Trophoblast cell (in vitro differentiated cells and primary cell): ENCODE measurements at regions not wholly inside any gene's neighbourhood (a gene's known extent, or its start where the extent isn't known, plus 50 kb on each side); places are given as distances from the start of the nearest gene placed in this dataset.

Experiments used
- DNase-seq, 2 donors: peaks; one replicate each; pipeline ENCODE4 v3.0.0-alpha.2; 2016
- H2AFZ ChIP-seq: 2 replicates; pipeline ENCODE4 v1.6.1; 2013; ENCODE audit warnings: low read length, moderate library complexity, mild to moderate bottlenecking; ENCODE audit not compliant: insufficient read depth, poor library complexity
- H2AK5ac ChIP-seq: 2 replicates; pipeline ENCODE4 v1.6.1; 2013; ENCODE audit warnings: mild to moderate bottlenecking, low read length
- H2BK120ac ChIP-seq: 2 replicates; pipeline ENCODE4 v1.6.1; 2013; ENCODE audit warnings: low read length, mild to moderate bottlenecking, moderate library complexity; ENCODE audit not compliant: insufficient read depth, poor library complexity
- H2BK12ac ChIP-seq: 2 replicates; pipeline ENCODE4 v1.6.1; 2013; ENCODE audit warnings: mild to moderate bottlenecking, low read length, moderate library complexity
- H2BK5ac ChIP-seq: 2 replicates; pipeline ENCODE4 v1.6.1; 2013; ENCODE audit warnings: low read length, low read depth, moderate library complexity, mild to moderate bottlenecking; ENCODE audit not compliant: poor library complexity
- H3K14ac ChIP-seq: 2 replicates; pipeline ENCODE4 v1.6.1; 2013; ENCODE audit warnings: mild to moderate bottlenecking, low read length
- H3K18ac ChIP-seq: 2 replicates; pipeline ENCODE4 v1.6.1; 2013; ENCODE audit warnings: mild to moderate bottlenecking, low read length
- H3K23ac ChIP-seq: 2 replicates; pipeline ENCODE4 v1.6.1; 2013; ENCODE audit warnings: low read length
- H3K27ac ChIP-seq: 2 replicates; pipeline ENCODE4 v1.5.1; 2013; ENCODE audit warnings: low read depth, mild to moderate bottlenecking, inconsistent platforms, low read length, moderate library complexity
- H3K27me3 ChIP-seq: 2 replicates; pipeline ENCODE4 v1.6.1; 2013; ENCODE audit warnings: inconsistent platforms, mild to moderate bottlenecking, low read length, moderate library complexity; ENCODE audit not compliant: insufficient read depth
- H3K36me3 ChIP-seq, 2 experiments: 1 replicate in 1 of 2; 2 replicates in 1 of 2; pipeline ENCODE4 v1.6.1; 2013; ENCODE audit warnings: low read length in 2 of 2, mild to moderate bottlenecking in 2 of 2, moderate library complexity in 1 of 2; ENCODE audit not compliant: insufficient read depth in 2 of 2, control insufficient read depth in 1 of 2
- H3K4ac ChIP-seq: 2 replicates; pipeline ENCODE4 v1.6.1; 2013; ENCODE audit warnings: low read depth, mild to moderate bottlenecking, low read length, moderate library complexity
- H3K4me1 ChIP-seq, 2 experiments: 1 replicate in 1 of 2; 2 replicates in 1 of 2; pipeline ENCODE4 v1.6.1; 2013; ENCODE audit warnings: low read length in 2 of 2, mild to moderate bottlenecking in 2 of 2, moderate library complexity in 1 of 2; ENCODE audit not compliant: insufficient read depth in 2 of 2, control insufficient read depth in 1 of 2
- H3K4me2 ChIP-seq: 2 replicates; pipeline ENCODE4 v1.6.1; 2013; ENCODE audit warnings: inconsistent platforms, mild to moderate bottlenecking, low read length, moderate library complexity
- H3K4me3 ChIP-seq: 2 replicates; pipeline ENCODE4 v1.5.1; 2013; ENCODE audit warnings: mild to moderate bottlenecking, low read depth, low read length, inconsistent platforms
- H3K79me1 ChIP-seq: one replicate; pipeline ENCODE4 v1.6.1; 2013; ENCODE audit warnings: low read length
- H3K79me2 ChIP-seq: 2 replicates; pipeline ENCODE4 v1.6.1; 2013; ENCODE audit warnings: low read length, mild to moderate bottlenecking; ENCODE audit not compliant: control insufficient read depth, insufficient read depth, poor library complexity
- H3K9ac ChIP-seq: 2 replicates; pipeline ENCODE4 v1.6.1; 2013; ENCODE audit warnings: mild to moderate bottlenecking, low read length
- H3K9me3 ChIP-seq: 2 replicates; pipeline ENCODE4 v1.6.1; 2013; ENCODE audit warnings: low read depth, mild to moderate bottlenecking, control low read depth, inconsistent platforms, low read length; ENCODE audit not compliant: insufficient read depth
- H4K12ac ChIP-seq: 2 replicates; pipeline ENCODE4 v1.6.1; 2013; ENCODE audit warnings: low read depth, mild to moderate bottlenecking, low read length, moderate library complexity
- H4K8ac ChIP-seq: 2 replicates; pipeline ENCODE4 v1.6.1; 2013; ENCODE audit warnings: low read depth, mild to moderate bottlenecking, low read length, moderate library complexity
- H4K91ac ChIP-seq: one replicate; pipeline ENCODE4 v1.6.1; 2013; ENCODE audit warnings: low read depth, mild to moderate bottlenecking, low read length, moderate library complexity
- WGBS: extraction: QIAGEN DNeasy Blood & Tissue Kit; methylation state at CpG from one replicate; pipeline ENCODE4 v1.1.7; 2013; ENCODE audit warnings: missing lambda C conversion rate; ENCODE audit not compliant: insufficient read length, insufficient coverage; ENCODE audit errors: extremely low coverage; 5-methylcytosine and 5-hydroxymethylcytosine counted together

- Histone ChIP-seq H3K4me2 (no peak overlapping the region), H3K27ac (no peak overlapping the region), H2BK5ac (no peak overlapping the region), H3K23ac (no peak overlapping the region), H4K8ac (no peak overlapping the region), H2BK12ac (no peak overlapping the region), H3K36me3 (no peaks in the 10 kb centered on the region), H3K79me2 (no peaks in the 10 kb centered on the region), H3K27me3 (no peaks in the 10 kb centered on the region), H3K18ac (no peak overlapping the region), H3K4ac (no peak overlapping the region), H3K4me1 (no peaks in the 10 kb centered on the region), H2AFZ (no peak overlapping the region), H4K12ac (no peak overlapping the region), H3K9ac (no peak overlapping the region), H3K14ac (no peak overlapping the region), H3K79me1 (no peaks in the 10 kb centered on the region), H4K91ac (no peak overlapping the region), H3K4me3 (no peak overlapping the region), H2BK120ac (no peak overlapping the region), H3K9me3 (peaks cover 2% of the 10 kb centered on the region), H2AK5ac (no peak overlapping the region)
- 100% methylated on average over 2 of the region's 4 CpGs for WGBS
- no peak for DNase-seq
Measured at GRCh38 chr2:133811409-133812125, 243.3 kb upstream of the NCKAP5 start.

DNA sequence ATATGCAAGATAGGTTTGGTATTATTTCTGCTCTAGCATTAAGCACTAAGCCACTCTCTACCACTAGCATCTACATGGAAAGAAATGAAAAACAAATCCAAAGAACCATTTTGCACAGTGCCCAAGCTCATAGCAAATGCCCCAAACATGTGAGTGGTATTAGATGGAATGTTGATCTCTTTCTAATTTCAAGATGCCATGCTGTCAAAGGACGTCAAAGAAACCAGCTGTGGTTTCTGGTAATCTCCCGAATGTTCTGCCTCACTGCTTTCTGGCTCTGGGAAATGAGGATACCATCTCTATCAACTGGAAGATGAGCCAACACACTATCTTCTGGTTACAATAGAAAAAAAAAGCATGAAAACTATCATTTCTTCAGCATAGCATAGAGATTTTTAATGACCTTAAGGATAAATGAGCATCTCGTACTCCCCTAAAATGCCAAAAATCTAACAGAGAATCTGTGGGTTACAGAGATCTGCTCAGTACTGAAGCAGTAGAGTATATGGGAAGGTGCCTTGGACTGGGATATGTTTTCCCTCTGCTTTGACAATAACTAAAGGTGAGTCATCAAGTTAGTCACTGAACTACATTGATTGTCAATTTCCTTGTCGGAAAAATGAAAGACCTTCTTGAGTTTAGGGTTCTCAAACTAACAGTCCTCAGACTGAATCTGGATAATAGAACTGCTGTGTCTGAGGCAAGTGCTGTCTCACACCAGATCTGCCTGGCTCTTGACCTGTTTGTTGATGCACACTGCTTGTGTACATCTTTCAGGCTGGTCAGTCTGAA, 244.8 kb upstream of the NCKAP5 start:
- Histone ChIP-seq H2BK120ac (no peak overlapping the region), H3K18ac (no peak overlapping the region), H2AFZ (no peak overlapping the region), H3K4me2 (no peak overlapping the region), H3K23ac (no peak overlapping the region), H4K8ac (no peak overlapping the region), H3K27me3 (no peaks in the 10 kb centered on the region), H4K91ac (no peak overlapping the region), H3K9ac (no peak overlapping the region), H3K36me3 (no peaks in the 10 kb centered on the region), H3K27ac (no peak overlapping the region), H3K79me2 (no peaks in the 10 kb centered on the region), H3K4me1 (no peaks in the 10 kb centered on the region), H2BK5ac (no peak overlapping the region), H3K79me1 (no peaks in the 10 kb centered on the region), H2BK12ac (no peak overlapping the region), H3K9me3 (peaks cover 2% of the 10 kb centered on the region), H3K4me3 (no peak overlapping the region), H3K14ac (no peak overlapping the region), H4K12ac (no peak overlapping the region), H2AK5ac (no peak overlapping the region), H3K4ac (no peak overlapping the region)
- WGBS = no CpG with 5 or more reads among the region's 4 CpGs
- no peak for DNase-seq

DNA sequence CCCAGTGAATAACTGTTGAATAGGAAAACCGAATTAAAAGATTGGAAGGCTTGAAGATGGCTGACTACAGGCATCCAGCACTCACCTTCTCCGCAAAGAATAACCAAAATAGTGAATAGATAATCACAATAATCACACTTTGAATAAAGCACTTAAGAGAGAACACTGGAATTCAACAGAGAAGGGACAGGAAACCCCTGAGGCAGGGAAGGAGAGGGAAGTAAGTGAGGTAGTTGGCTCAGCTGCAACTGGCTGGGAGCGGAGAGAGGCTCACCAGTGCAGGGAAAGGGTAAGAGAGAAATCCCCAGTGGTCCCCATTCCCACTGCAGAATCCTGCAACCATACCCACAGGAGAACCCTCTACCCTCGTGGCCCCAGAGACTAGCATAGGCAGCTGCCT, 246.6 kb upstream of the NCKAP5 start:
- H3K27me3 ChIP-seq = no peaks in the 10 kb centered on the region
- no peak overlapping the region for H3K4ac ChIP-seq
- H3K4me1 ChIP-seq = peaks cover 3% of the 10 kb centered on the region in 2 experiments
- no peak overlapping the region for H2BK120ac ChIP-seq
- H3K18ac ChIP-seq = no peak overlapping the region
- no peak overlapping the region for H3K9ac ChIP-seq
- no peak overlapping the region for H4K12ac ChIP-seq
- H3K4me3 ChIP-seq = no peak overlapping the region
- peaks cover 2% of the 10 kb centered on the region for H3K9me3 ChIP-seq
- no peaks in the 10 kb centered on the region for H3K36me3 ChIP-seq
- no peak overlapping the region for H2AFZ ChIP-seq
- H2BK5ac ChIP-seq = no peak overlapping the region
- no peak overlapping the region for H2AK5ac ChIP-seq
- no peaks in the 10 kb centered on the region for H3K79me2 ChIP-seq
- no peak overlapping the region for H4K91ac ChIP-seq
- no peak overlapping the region for H2BK12ac ChIP-seq
- no peak for DNase-seq
- WGBS = no CpG with 5 or more reads among the region's 4 CpGs
- no peak overlapping the region for H3K27ac ChIP-seq
- no peak overlapping the region for H3K23ac ChIP-seq
- no peaks in the 10 kb centered on the region for H3K79me1 ChIP-seq
- no peak overlapping the region for H3K14ac ChIP-seq
- H3K4me2 ChIP-seq = no peak overlapping the region
- no peak overlapping the region for H4K8ac ChIP-seq

DNA sequence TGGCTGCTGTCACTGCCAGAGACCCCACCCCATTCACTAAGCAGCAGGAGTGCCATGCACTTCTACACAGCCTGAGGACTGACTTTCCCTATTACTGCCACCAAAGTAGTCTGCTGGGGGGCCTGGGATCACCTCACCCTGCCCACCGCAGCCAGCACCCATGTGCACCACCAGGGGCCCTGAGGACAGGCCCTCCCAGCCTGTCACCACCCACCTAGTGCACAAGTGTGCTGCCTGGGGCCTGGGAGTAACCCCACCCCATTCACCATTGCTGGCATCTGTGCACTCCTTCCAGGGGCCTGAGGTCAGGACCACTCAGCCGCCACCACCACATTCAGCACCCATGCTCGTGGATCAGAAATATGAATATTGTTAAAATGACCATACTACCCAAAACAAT, 247.8 kb upstream of the NCKAP5 start:
- no peak overlapping the region for H4K12ac ChIP-seq
- no peaks in the 10 kb centered on the region for H3K27me3 ChIP-seq
- H3K4ac ChIP-seq = no peak overlapping the region
- no CpG with 5 or more reads among the region's 3 CpGs for WGBS
- H2BK12ac ChIP-seq = no peak overlapping the region
- H3K23ac ChIP-seq = no peak overlapping the region
- no peak overlapping the region for H3K4me3 ChIP-seq
- no peak overlapping the region for H3K27ac ChIP-seq
- no peaks in the 10 kb centered on the region for H3K79me2 ChIP-seq
- no peak for DNase-seq
- no peak overlapping the region for H3K9ac ChIP-seq
- H3K18ac ChIP-seq = no peak overlapping the region
- H3K4me1 ChIP-seq = peaks cover 3% of the 10 kb centered on the region in 2 experiments
- no peaks in the 10 kb centered on the region for H3K79me1 ChIP-seq
- peaks cover 2% of the 10 kb centered on the region for H3K9me3 ChIP-seq
- H2BK120ac ChIP-seq = no peak overlapping the region
- H2BK5ac ChIP-seq = no peak overlapping the region
- no peak overlapping the region for H2AK5ac ChIP-seq
- H3K4me2 ChIP-seq = no peak overlapping the region
- H3K36me3 ChIP-seq = no peaks in the 10 kb centered on the region
- H3K14ac ChIP-seq = no peak overlapping the region
- no peak overlapping the region for H4K8ac ChIP-seq
- H4K91ac ChIP-seq = no peak overlapping the region
- H2AFZ ChIP-seq = no peak overlapping the region
